NB4 (cell line): ENCODE measurements at regions not wholly inside any gene's neighbourhood (a gene's known extent, or its start where the extent isn't known, plus 50 kb on each side); places are given as distances from the start of the nearest gene placed in this dataset.

ENCODE experiments used
- DNase-seq: peaks from one replicate; pipeline ENCODE4 v3.0.0; 2010; ENCODE audit warnings: low read depth
- H3K4me3 ChIP-seq: one replicate; pipeline ENCODE4 v1.5.1; 2011; ENCODE audit warnings: mild to moderate bottlenecking, low read depth, low read length, moderate library complexity
- MYC ChIP-seq: IDR thresholded peaks from 2 replicates; pipeline ENCODE4 v1.6.1; 2011; ENCODE audit warnings: low read depth, low read length
- POLR2A ChIP-seq: IDR thresholded peaks from 2 replicates; pipeline ENCODE4 v1.6.1; 2011; ENCODE audit warnings: mild to moderate bottlenecking; ENCODE audit not compliant: insufficient read length; ENCODE audit errors: extremely low read depth
- TF ChIP-seq, protein P1 (sequence below): IDR thresholded peaks from one replicate; pipeline ENCODE4 v1.5.1; 2012; ENCODE audit warnings: low read depth, low read length
- TF ChIP-seq, protein P2 (sequence below): IDR thresholded peaks from 2 replicates; pipeline ENCODE4 v1.6.1; 2011; ENCODE audit warnings: low read depth, low read length

DNA sequence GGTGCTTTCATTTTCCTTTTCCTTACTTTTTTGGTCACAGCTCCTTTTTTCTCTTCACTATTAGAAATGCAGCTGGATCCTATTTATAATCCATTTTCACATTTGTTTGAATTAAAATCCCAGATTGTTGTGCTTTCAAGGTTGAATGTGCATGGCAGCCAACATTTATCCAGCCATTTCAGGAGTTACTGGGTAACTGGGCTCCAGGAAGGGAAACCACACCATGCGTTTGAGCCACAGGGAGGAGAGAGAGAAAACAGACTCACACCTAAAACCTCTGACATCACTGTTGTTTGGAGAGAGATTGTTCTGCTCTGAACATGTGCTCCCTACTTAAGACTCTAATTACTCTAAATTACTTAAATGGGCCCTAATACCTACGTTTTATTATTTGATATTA is 173.4 kb downstream of the BMP2 start:
- no peak overlapping the region for H3K4me3 ChIP-seq
- TF ChIP-seq, protein P1, sequence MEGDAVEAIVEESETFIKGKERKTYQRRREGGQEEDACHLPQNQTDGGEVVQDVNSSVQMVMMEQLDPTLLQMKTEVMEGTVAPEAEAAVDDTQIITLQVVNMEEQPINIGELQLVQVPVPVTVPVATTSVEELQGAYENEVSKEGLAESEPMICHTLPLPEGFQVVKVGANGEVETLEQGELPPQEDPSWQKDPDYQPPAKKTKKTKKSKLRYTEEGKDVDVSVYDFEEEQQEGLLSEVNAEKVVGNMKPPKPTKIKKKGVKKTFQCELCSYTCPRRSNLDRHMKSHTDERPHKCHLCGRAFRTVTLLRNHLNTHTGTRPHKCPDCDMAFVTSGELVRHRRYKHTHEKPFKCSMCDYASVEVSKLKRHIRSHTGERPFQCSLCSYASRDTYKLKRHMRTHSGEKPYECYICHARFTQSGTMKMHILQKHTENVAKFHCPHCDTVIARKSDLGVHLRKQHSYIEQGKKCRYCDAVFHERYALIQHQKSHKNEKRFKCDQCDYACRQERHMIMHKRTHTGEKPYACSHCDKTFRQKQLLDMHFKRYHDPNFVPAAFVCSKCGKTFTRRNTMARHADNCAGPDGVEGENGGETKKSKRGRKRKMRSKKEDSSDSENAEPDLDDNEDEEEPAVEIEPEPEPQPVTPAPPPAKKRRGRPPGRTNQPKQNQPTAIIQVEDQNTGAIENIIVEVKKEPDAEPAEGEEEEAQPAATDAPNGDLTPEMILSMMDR: no peak
- no peak for TF ChIP-seq MYC
- TF ChIP-seq, protein P2, sequence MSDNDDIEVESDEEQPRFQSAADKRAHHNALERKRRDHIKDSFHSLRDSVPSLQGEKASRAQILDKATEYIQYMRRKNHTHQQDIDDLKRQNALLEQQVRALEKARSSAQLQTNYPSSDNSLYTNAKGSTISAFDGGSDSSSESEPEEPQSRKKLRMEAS: no peak
- no peak for TF ChIP-seq POLR2A
- DNase-seq: no peak

DNA sequence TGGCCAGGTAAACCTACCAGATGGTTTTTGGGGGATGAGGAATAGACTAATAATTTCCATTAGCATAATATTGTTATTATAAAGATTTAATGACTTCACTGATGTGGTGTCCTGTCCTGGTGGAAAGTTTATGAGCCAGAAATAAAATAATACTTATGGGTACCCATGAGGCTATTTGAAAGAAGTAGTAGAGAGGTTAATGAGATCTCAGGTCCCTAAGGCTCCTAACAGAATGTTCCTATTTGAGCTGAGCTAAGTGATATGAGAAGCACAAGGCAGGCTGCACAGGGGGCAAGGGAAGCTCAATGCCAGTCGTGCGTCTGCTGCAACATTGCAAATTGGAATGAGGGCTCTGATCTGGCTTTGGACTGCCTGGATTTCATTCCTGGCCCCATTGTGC is 174.1 kb downstream of the BMP2 start:
- no peak for DNase-seq
- no peak overlapping the region for H3K4me3 ChIP-seq
- TF ChIP-seq MYC: no peak
- TF ChIP-seq, protein P1: no peak
- TF ChIP-seq POLR2A: no peak
- TF ChIP-seq, protein P2: no peak

DNA sequence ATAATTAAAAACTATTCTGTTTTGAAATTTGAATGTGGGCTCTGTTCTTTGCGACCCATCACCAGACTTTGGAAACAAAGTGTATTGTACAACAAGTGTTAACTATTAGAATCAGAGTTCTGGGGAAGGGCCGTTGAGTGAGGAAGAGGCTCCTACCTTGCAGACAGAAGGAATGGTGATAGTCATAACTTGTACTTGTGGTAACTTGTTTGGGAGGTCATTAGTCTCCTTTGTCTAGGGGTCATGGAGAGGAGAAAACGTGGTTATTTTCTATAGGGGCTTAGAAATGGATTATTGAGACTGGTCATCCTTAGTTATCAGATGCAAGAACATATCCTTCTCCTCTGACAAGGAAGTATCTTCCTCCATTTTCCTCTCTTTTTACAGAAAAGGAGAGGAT is 174.8 kb downstream of the BMP2 start:
- H3K4me3 ChIP-seq: no peak overlapping the region
- TF ChIP-seq, protein P1: no peak
- no peak for TF ChIP-seq MYC
- no peak for TF ChIP-seq POLR2A
- TF ChIP-seq, protein P2: no peak
- no peak for DNase-seq

DNA sequence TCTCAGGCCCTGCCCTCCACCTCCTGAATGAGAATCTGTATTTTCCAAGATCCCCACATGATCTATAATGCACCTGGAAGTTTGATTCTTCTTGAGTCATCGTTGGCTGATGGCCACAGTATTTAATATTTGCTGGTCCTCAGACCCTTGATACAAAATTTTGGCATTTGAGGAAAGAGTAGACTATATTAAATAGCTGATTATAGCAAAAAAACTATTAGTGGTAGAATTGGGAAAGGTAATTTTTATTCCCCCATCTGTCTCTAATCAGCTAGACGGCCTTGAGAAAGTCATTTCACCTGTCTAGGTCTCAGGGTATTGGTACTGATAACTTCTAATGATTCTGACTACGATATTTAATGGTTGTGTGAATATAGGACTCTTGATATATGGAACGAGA is 176.8 kb downstream of the BMP2 start:
- no peak for DNase-seq
- H3K4me3 ChIP-seq: no peak overlapping the region
- TF ChIP-seq POLR2A: no peak
- TF ChIP-seq, protein P2: no peak
- TF ChIP-seq, protein P1: no peak

DNA sequence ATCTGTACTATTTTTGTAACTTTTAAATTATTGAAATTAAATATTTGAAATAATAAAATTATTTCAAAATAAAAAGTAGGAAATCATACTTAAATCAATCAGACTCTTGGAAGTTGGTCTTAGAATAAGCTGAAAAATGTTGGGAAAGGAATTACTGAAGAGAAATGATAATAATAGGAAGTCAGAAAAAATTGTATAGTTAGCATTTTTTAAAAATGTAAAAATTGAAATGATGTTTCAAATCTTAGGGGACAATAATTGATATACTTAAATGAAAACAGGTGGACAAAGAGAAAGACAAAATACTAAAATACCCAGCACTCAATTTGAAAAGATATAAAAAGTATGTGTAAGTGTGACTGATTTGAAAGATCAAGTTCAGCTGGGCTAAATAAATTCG is 186.1 kb downstream of the BMP2 start:
- DNase-seq: no peak
- H3K4me3 ChIP-seq: no peak overlapping the region
- TF ChIP-seq MYC: no peak
- TF ChIP-seq POLR2A: no peak
- TF ChIP-seq, protein P1: no peak
- TF ChIP-seq, protein P2: no peak

DNA sequence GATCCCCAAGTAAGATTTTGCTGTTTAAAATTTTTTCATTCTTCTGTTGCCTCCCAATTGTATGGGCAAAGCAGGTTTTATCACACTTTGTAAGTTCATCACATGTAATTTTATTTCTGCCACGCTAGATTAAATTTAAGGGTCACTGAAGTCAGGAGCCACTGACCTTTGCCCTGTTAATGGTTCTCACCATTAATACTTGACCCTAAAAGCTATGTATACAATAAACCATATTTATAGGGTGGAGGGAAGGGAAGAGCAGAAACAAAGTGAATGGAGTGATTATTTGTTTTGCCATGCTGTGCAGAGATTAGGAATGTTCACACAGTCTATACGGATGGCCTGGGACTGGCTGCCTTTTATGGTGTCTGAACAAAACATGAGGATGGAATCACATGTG is 186.7 kb downstream of the BMP2 start:
- no peak overlapping the region for H3K4me3 ChIP-seq
- DNase-seq: no peak
- TF ChIP-seq, protein P2: no peak
- no peak for TF ChIP-seq MYC
- no peak for TF ChIP-seq POLR2A
- TF ChIP-seq, protein P1: no peak
